ENCODE measurements at regions not wholly inside any gene's neighbourhood (a gene's known extent, or its start where the extent isn't known, plus 50 kb on each side); places are given as distances from the start of the nearest gene placed in this dataset.

DNA sequence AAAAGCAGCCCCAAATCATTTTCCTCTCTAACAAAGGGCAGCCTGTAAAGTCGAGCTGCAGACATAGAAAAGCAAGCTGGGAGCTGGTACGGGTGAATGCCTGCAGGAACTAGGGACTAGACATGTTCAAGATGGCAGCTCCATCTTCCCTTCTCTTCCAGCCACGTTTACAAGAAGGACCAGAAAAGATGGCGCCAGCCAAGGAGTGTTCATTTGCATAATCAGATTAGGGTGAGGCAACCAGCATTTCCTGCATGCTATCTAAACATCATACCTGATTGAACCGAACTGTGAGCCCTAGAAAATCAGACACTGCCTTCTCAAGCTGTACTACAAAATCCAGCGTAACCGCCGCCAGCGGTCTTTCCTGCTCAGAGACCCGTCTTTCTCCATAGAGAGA, 896.8 kb downstream of the CDH11 start:
- no peak for TF ChIP-seq CTCF (IDR thresholded peaks at IDR 0.05; ENCODE audit: low read depth, low read length)
- H3K4me3 ChIP-seq, result no peak overlapping the region
- no peaks in the 10 kb centered on the region for H3K36me3 ChIP-seq
- no peaks in the 10 kb centered on the region for H3K27me3 ChIP-seq
- H3K4me1 ChIP-seq (ENCODE audit: low read depth), result no peaks in the 10 kb centered on the region
- no peaks in the 10 kb centered on the region for H3K9me3 ChIP-seq (ENCODE audit: low read depth)
- no peak overlapping the region for H3K27ac ChIP-seq
- no peak for DNase-seq (ENCODE audit: low read depth in 1 of 2, low spot score in 1 of 2)

DNA sequence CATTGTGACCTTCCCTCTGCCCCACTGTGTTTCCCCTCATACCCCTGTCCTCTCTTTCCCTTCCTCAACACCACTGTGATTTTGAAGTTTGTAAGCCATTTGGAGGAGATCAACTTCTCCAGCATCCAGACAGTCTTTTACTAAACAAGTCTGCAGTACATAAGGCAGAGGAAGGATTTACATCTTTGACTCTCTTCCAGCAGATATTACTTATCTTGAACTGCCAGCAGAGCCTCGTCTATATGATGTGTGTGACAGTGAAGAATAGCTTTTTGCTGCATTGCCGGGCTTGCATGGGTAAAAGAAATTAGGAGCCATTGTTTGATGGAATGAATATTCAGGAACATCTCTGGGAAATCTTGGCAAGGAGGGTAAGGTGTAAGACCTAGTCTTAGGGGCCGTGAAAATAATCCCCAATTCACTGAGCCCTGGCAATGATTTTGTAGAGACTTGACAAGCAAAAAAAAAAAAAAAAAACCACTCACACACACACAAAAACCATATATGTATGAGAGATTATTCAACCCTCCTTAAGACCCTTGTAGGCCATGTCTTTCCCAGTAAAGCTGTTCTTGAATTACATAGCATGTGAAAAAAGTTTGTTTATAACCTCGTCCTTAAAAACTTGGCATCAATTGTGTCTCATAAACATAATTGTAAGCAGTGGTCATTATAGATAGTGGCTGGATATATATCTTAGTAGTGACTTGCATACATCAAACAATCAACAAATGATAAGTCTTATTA, 903.9 kb downstream of the CDH11 start:
- Histone ChIP-seq H3K27me3 (no peaks in the 10 kb centered on the region), H3K36me3 (no peaks in the 10 kb centered on the region), H3K9me3 (ENCODE audit: low read depth) (no peaks in the 10 kb centered on the region), H3K27ac (no peak overlapping the region), H3K4me3 (no peak overlapping the region), H3K4me1 (ENCODE audit: low read depth) (peaks cover 10% of the 10 kb centered on the region)
- no peak for DNase-seq (ENCODE audit: low read depth in 1 of 2, low spot score in 1 of 2)
- no peak for TF ChIP-seq CTCF (IDR thresholded peaks at IDR 0.05; ENCODE audit: low read depth, low read length)

GRCh38 chr16:64215730-64216129, 906.1 kb downstream of the CDH11 start:
- H3K4me3 ChIP-seq, result no peak overlapping the region
- H3K9me3 ChIP-seq (ENCODE audit: low read depth), result no peaks in the 10 kb centered on the region
- DNase-seq (ENCODE audit: low read depth in 1 of 2, low spot score in 1 of 2), result no peak
- H3K27ac ChIP-seq, result no peak overlapping the region
- no peaks in the 10 kb centered on the region for H3K27me3 ChIP-seq
- no peaks in the 10 kb centered on the region for H3K36me3 ChIP-seq
- TF ChIP-seq CTCF (IDR thresholded peaks at IDR 0.05; ENCODE audit: low read depth, low read length), result no peak
- peaks cover 14% of the 10 kb centered on the region for H3K4me1 ChIP-seq (ENCODE audit: low read depth)

GRCh38 chr16:64211331-64211730, 910.5 kb downstream of the CDH11 start:
- Histone ChIP-seq H3K4me3 (no peak overlapping the region), H3K27ac (no peak overlapping the region), H3K27me3 (no peaks in the 10 kb centered on the region), H3K4me1 (ENCODE audit: low read depth) (peaks cover 4% of the 10 kb centered on the region), H3K9me3 (ENCODE audit: low read depth) (no peaks in the 10 kb centered on the region), H3K36me3 (no peaks in the 10 kb centered on the region)
- no peak for TF ChIP-seq CTCF (IDR thresholded peaks at IDR 0.05; ENCODE audit: low read depth, low read length)
- DNase-seq (ENCODE audit: low read depth in 1 of 2, low spot score in 1 of 2), result peak in 1 of 2 donors; percentile 1

- Histone ChIP-seq H3K27me3 (no peaks in the 10 kb centered on the region), H3K36me3 (no peaks in the 10 kb centered on the region), H3K4me1 (ENCODE audit: low read depth) (peaks cover 4% of the 10 kb centered on the region), H3K27ac (no peak overlapping the region), H3K4me3 (no peak overlapping the region), H3K9me3 (ENCODE audit: low read depth) (no peaks in the 10 kb centered on the region)
- TF ChIP-seq CTCF (IDR thresholded peaks at IDR 0.05; ENCODE audit: low read depth, low read length), result no peak
- peak in 1 of 2 donors; percentile 49 for DNase-seq (ENCODE audit: low read depth in 1 of 2, low spot score in 1 of 2)
Measured at GRCh38 chr16:64206862-64207261, 915.0 kb downstream of the CDH11 start.

All from cardiac muscle cell (in vitro differentiated cells and primary cell).